CD14-positive monocyte (primary cell): ENCODE measurements at regions not wholly inside any gene's neighbourhood (a gene's known extent, or its start where the extent isn't known, plus 50 kb on each side); places are given as distances from the start of the nearest gene placed in this dataset.
"Not testable (repeated sequence)": the region's sequence is repeated elsewhere in the genome, so short reads cannot be mapped to it uniquely, and the experiment has no call there.

Experiments used
- DNase-seq, 3 donors: peaks; one replicate each; pipeline ENCODE4 v3.0.0-alpha.2; 2011 to 2022
- H2AFZ ChIP-seq: 2 replicates; pipeline ENCODE4 v1.6.0; 2012; ENCODE audit warnings: mild to moderate bottlenecking, low read depth, low read length, inconsistent platforms; ENCODE audit not compliant: insufficient read depth, poor library complexity, severe bottlenecking
- H3K27ac ChIP-seq, 2 donors: 1 replicate in 1 of 2; 2 replicates in 1 of 2; pipeline ENCODE4 v1.5.1; 2012 to 2013; ENCODE audit warnings: low read length in 2 of 2, control low read depth in 1 of 2, inconsistent platforms in 1 of 2, low read depth in 1 of 2, mild to moderate bottlenecking in 1 of 2
- H3K27me3 ChIP-seq, 2 donors: one replicate each; pipeline versions ENCODE4 v1.6.0 to v1.6.1; 2011 to 2013; ENCODE audit warnings: low read length in 2 of 2; ENCODE audit not compliant: control insufficient read depth in 2 of 2, insufficient read depth in 2 of 2
- H3K36me3 ChIP-seq, 2 donors: replicated peaks in 1 of 2; 1 replicate in 1 of 2; 2 replicates in 1 of 2; pipeline versions ENCODE4 v1.5.1 to v1.6.1; 2012 to 2013; ENCODE audit warnings: low read length in 2 of 2, control low read depth in 1 of 2, inconsistent platforms in 1 of 2, mild to moderate bottlenecking in 1 of 2; ENCODE audit not compliant: insufficient read depth in 2 of 2, control insufficient read depth in 1 of 2
- H3K4me1 ChIP-seq, 2 donors: 1 replicate in 1 of 2; 2 replicates in 1 of 2; pipeline versions ENCODE4 v1.5.1 to v1.6.1; 2012 to 2013; ENCODE audit warnings: low read length in 2 of 2, control low read depth in 1 of 2, inconsistent platforms in 1 of 2, mild to moderate bottlenecking in 1 of 2, moderate library complexity in 1 of 2; ENCODE audit not compliant: insufficient read depth in 2 of 2, control insufficient read depth in 1 of 2
- H3K4me2 ChIP-seq: replicated peaks from 2 replicates; pipeline ENCODE3; 2012; ENCODE audit warnings: low read length, moderate library complexity, mild to moderate bottlenecking; ENCODE audit not compliant: poor library complexity, severe bottlenecking; ENCODE audit errors: extremely low read depth
- H3K4me3 ChIP-seq, 3 experiments: fragments of 200-600 bp in 1 of 3; sonication (generic) in 1 of 3; replicated peaks in 1 of 3; 1 replicate in 2 of 3; 2 replicates in 1 of 3; pipeline ENCODE4 v1.5.1; 2011 to 2013; ENCODE audit warnings: low read length in 3 of 3, mild to moderate bottlenecking in 3 of 3, control low read depth in 2 of 3, low read depth in 2 of 3, inconsistent platforms in 1 of 3, moderate library complexity in 1 of 3
- H3K79me2 ChIP-seq: 2 replicates; pipeline ENCODE4 v1.6.0; 2012; ENCODE audit warnings: mild to moderate bottlenecking, control low read depth, inconsistent platforms, low read length, moderate library complexity; ENCODE audit not compliant: insufficient read depth
- H3K9ac ChIP-seq: 2 replicates; pipeline ENCODE4 v1.6.0; 2017; ENCODE audit warnings: low read length, mild to moderate bottlenecking; ENCODE audit not compliant: insufficient read depth, poor library complexity, severe bottlenecking
- H3K9me3 ChIP-seq, 2 donors: replicated peaks in 1 of 2; 1 replicate in 1 of 2; 2 replicates in 1 of 2; pipeline versions ENCODE4 v1.5.1 to v1.6.1; 2012 to 2013; ENCODE audit warnings: low read length in 2 of 2, control low read depth in 1 of 2; ENCODE audit not compliant: control insufficient read depth in 1 of 2, insufficient read depth in 1 of 2
- H4K20me1 ChIP-seq: 2 replicates; pipeline ENCODE4 v1.6.0; 2012; ENCODE audit warnings: mild to moderate bottlenecking, low read length, control low read depth, moderate library complexity; ENCODE audit not compliant: insufficient read depth
- H3K27ac Mint-ChIP-seq, 7 donors: one replicate each; pipeline ENCODE4 v1.8.0; 2020; ENCODE audit warnings: mild to moderate bottlenecking in 7 of 7, mixed read lengths in 7 of 7, moderate library complexity in 6 of 7, inconsistent platforms in 2 of 7
- H3K27me3 Mint-ChIP-seq, 3 donors: one replicate each; pipeline ENCODE4 v1.8.0; 2021 to 2022; ENCODE audit warnings: low read depth in 3 of 3, mild to moderate bottlenecking in 3 of 3, mixed read lengths in 3 of 3, moderate library complexity in 3 of 3, inconsistent platforms in 1 of 3
- H3K36me3 Mint-ChIP-seq, 2 donors: one replicate each; pipeline ENCODE4 v1.8.0; 2020; ENCODE audit warnings: mixed read lengths in 2 of 2, inconsistent platforms in 1 of 2, mild to moderate bottlenecking in 1 of 2
- H3K4me1 Mint-ChIP-seq: one replicate; pipeline ENCODE4 v1.8.0; 2020; ENCODE audit warnings: mild to moderate bottlenecking, mixed read lengths
- H3K4me3 Mint-ChIP-seq, 2 donors: one replicate each; pipeline ENCODE4 v1.8.0; 2020; ENCODE audit warnings: mild to moderate bottlenecking in 2 of 2, mixed read lengths in 2 of 2, moderate library complexity in 1 of 2
- H3K9me3 Mint-ChIP-seq, 7 donors: one replicate each; pipeline ENCODE4 v1.8.0; 2020 to 2022; ENCODE audit warnings: mixed read lengths in 7 of 7, mild to moderate bottlenecking in 6 of 7, moderate library complexity in 6 of 7, inconsistent platforms in 2 of 7
- WGBS: methylation state at CpG from one replicate; pipeline ENCODE4 v1.1.5; 2013; ENCODE audit warnings: missing lambda C conversion rate; ENCODE audit not compliant: insufficient coverage; 5-methylcytosine and 5-hydroxymethylcytosine counted together
- intact Hi-C, 2 donors: fragments of 100-400 bp; cut with micrococcal nuclease; formaldehyde crosslinking; loops; one replicate each; pipeline versions ENCODE4 v1.15.0 to v1.15.1; 2023
- TF ChIP-seq, protein P1 (sequence below): fragments of 200-600 bp; IDR thresholded peaks from one replicate; pipeline ENCODE4 v1.8.0; 2022; ENCODE audit warnings: antibody characterized with exemption, mild to moderate bottlenecking

DNA sequence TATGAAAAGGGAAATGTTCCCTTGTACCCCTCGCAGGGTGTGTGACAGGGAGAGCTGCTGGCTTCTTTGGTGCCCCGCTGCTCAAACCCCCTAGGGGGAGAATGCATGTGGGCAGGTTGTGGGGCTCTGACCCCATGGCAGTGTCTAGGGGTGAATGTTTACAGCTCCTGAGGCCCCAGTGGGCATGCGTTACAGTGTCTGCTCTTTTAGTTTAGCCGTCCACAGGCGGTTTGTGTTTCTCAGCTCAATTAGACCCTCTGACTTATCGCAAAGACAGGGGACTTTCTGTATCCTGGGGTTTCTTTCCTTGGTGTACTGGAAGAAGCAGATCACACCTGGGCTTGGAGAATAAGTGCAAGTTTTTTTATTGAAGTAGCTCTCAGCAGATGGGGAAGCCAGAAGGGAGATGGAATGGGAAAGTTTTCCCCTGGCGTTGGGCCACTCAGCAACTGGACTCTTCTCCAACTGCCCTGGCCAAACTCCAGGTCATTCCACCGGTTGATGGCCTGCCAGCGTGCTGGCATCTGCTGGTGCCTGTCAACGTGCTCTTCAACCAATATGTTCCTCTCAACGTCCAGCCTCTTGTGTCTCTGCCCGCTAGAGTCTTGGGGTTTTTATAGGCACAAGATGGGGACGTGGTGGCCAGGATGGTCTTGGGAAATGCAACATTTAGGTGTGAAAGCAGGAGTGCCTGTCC lies 720.9 kb downstream of the FSCB start:
- no peaks in the 10 kb centered on the region for H3K36me3 ChIP-seq
- peaks cover 0 to 4% of the 10 kb centered on the region in 2 donors for H3K9me3 ChIP-seq
- H2AFZ ChIP-seq, result no peak overlapping the region
- 92% methylated on average over 9 of the region's 13 CpGs for WGBS
- Mint-ChIP-seq H3K27me3 (peaks cover 0 to 1% (median 0%) of the 10 kb centered on the region in 3 donors), H3K4me1 (no peaks in the 10 kb centered on the region), H3K27ac (no peak overlapping the region), H3K4me3 (no peak overlapping the region), H3K9me3 (peaks cover 0 to 9% (median 3%) of the 10 kb centered on the region in 7 donors), H3K36me3 (no peaks in the 10 kb centered on the region)
- H3K4me2 ChIP-seq, result no peak overlapping the region
- no peak overlapping the region for H3K27ac ChIP-seq
- DNase-seq, result no peak
- TF ChIP-seq, protein P1, sequence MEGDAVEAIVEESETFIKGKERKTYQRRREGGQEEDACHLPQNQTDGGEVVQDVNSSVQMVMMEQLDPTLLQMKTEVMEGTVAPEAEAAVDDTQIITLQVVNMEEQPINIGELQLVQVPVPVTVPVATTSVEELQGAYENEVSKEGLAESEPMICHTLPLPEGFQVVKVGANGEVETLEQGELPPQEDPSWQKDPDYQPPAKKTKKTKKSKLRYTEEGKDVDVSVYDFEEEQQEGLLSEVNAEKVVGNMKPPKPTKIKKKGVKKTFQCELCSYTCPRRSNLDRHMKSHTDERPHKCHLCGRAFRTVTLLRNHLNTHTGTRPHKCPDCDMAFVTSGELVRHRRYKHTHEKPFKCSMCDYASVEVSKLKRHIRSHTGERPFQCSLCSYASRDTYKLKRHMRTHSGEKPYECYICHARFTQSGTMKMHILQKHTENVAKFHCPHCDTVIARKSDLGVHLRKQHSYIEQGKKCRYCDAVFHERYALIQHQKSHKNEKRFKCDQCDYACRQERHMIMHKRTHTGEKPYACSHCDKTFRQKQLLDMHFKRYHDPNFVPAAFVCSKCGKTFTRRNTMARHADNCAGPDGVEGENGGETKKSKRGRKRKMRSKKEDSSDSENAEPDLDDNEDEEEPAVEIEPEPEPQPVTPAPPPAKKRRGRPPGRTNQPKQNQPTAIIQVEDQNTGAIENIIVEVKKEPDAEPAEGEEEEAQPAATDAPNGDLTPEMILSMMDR, result no peak
- no peaks in the 10 kb centered on the region for H3K27me3 ChIP-seq
- no peak overlapping the region for H3K9ac ChIP-seq
- no peak overlapping the region for H3K4me3 ChIP-seq
- intact Hi-C loops, result no loop called here
- H3K4me1 ChIP-seq, result no peaks in the 10 kb centered on the region
- no peaks in the 10 kb centered on the region for H3K79me2 ChIP-seq
- H4K20me1 ChIP-seq, result no peaks in the 10 kb centered on the region

DNA sequence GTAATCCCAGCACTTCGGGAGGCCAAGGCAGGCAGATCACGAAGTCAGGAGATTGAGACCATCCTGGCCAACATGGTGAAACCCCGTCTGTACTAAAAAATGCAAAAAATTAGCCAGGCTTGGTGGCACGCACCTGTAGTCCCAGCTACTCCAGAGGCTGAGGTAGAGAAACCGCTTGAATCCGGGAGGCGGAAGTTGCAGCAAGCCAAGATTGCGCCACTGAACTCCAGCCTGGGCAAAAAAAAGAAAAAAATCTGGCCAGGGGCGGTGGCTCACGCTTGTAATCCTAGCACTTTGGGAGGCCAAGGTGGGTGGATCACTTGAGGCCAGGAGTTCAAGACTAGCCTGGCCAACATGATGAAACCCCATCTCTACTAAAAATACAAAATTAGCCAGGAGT lies 722.7 kb downstream of the FSCB start:
- H3K4me1 ChIP-seq, H3K27me3 Mint-ChIP-seq, H3K4me2 ChIP-seq, H3K27ac Mint-ChIP-seq, H3K4me3 Mint-ChIP-seq, H3K79me2 ChIP-seq, intact Hi-C loops, H2AFZ ChIP-seq, H3K9me3 ChIP-seq, H3K36me3 Mint-ChIP-seq, H4K20me1 ChIP-seq, H3K9ac ChIP-seq, H3K27ac ChIP-seq, H3K27me3 ChIP-seq, H3K4me3 ChIP-seq, H3K4me1 Mint-ChIP-seq, H3K36me3 ChIP-seq, DNase-seq: not testable (repeated sequence)
- peaks cover 0 to 11% (median 3%) of the 10 kb centered on the region in 7 donors for H3K9me3 Mint-ChIP-seq
- 97% methylated on average over 9 of the region's 10 CpGs for WGBS
